Lower lobe of right lung (tissue), 2 donors: ENCODE measurements at regions not wholly inside any gene's neighbourhood (a gene's known extent, or its start where the extent isn't known, plus 50 kb on each side); places are given as distances from the start of the nearest gene placed in this dataset.

Experiments
- ATAC-seq, 2 donors: fragments of 200-7000 bp; cut with Tn5 transposase; one replicate each; pipeline ENCODE4 v1.9.1; 2020 to 2022; ENCODE audit warnings: mild to moderate bottlenecking in 2 of 2, moderate library complexity in 2 of 2
- DNase-seq: peaks from one replicate; pipeline ENCODE4 v3.0.0-alpha.2; 2020
- H3K27ac ChIP-seq: fragments of 200-600 bp; one replicate; pipeline ENCODE4 v1.8.0; 2022
- H3K27me3 ChIP-seq: fragments of 200-600 bp; one replicate; pipeline ENCODE4 v1.8.0; 2022; ENCODE audit warnings: low read depth
- H3K36me3 ChIP-seq: fragments of 200-600 bp; one replicate; pipeline ENCODE4 v1.8.0; 2022; ENCODE audit warnings: mild to moderate bottlenecking
- H3K4me1 ChIP-seq: fragments of 200-600 bp; one replicate; pipeline ENCODE4 v1.8.0; 2022
- H3K4me3 ChIP-seq: fragments of 200-600 bp; one replicate; pipeline ENCODE4 v1.8.0; 2022; ENCODE audit warnings: mild to moderate bottlenecking
- H3K9me3 ChIP-seq: fragments of 200-600 bp; one replicate; pipeline ENCODE4 v1.8.0; 2022
- intact Hi-C: fragments of 100-400 bp; cut with DNase I; formaldehyde crosslinking; loops from one replicate; pipeline ENCODE4 v1.11.0; 2022
- TF ChIP-seq, protein P1 (sequence below): fragments of 200-600 bp; IDR thresholded peaks from one replicate; pipeline ENCODE4 v1.8.0; 2022; ENCODE audit warnings: antibody characterized with exemption, mild to moderate bottlenecking
- donor health status: DM: no; HTN: yes; CAD: no; lungs with severe emphysema.

DNA sequence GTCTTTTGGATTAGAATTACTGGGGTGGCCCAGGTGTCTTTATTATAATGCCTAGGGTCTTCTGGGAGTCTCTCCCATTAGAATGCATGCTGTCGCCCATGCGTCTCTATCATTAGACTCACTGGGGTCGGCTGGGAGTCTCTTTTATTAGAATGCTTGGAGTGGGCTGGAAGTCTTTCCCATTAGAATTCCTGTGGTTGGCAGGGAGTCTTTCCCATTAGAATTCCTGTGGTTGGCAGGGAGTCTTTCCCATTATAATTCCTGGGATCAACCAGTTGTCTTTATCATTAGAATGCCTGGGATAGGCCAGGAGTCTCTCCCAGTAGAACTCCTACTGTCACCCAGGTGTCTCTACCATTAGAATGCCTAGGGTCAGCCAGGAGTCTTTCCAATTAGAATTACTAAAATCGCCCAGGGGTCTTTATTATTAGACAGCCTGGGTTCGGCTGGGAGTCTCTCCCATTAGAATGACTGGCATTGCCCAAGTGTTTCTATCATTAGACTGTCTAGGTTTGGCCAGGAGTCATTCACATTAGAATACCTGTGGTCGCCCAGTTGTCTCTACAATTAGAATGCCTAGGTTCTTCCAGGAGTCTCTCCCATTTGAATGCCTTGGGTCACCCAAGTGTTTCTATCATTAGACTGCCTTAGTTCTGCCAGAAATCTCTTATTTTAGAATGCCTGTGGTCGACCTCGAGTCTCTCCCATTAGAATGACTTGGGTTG, 1558.5 kb downstream of the UQCRFS1 start:
- TF ChIP-seq, protein P1, sequence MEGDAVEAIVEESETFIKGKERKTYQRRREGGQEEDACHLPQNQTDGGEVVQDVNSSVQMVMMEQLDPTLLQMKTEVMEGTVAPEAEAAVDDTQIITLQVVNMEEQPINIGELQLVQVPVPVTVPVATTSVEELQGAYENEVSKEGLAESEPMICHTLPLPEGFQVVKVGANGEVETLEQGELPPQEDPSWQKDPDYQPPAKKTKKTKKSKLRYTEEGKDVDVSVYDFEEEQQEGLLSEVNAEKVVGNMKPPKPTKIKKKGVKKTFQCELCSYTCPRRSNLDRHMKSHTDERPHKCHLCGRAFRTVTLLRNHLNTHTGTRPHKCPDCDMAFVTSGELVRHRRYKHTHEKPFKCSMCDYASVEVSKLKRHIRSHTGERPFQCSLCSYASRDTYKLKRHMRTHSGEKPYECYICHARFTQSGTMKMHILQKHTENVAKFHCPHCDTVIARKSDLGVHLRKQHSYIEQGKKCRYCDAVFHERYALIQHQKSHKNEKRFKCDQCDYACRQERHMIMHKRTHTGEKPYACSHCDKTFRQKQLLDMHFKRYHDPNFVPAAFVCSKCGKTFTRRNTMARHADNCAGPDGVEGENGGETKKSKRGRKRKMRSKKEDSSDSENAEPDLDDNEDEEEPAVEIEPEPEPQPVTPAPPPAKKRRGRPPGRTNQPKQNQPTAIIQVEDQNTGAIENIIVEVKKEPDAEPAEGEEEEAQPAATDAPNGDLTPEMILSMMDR, result no peak
- H3K4me3 ChIP-seq, result no peak overlapping the region
- no peaks in the 10 kb centered on the region for H3K36me3 ChIP-seq
- intact Hi-C loops, result no loop called here
- no peak overlapping the region for H3K27ac ChIP-seq
- DNase-seq, result no peak
- H3K4me1 ChIP-seq, result no peaks in the 10 kb centered on the region
- H3K9me3 ChIP-seq, result peaks cover 37% of the 10 kb centered on the region
- ATAC-seq, result no peak
- H3K27me3 ChIP-seq, result no peaks in the 10 kb centered on the region

DNA sequence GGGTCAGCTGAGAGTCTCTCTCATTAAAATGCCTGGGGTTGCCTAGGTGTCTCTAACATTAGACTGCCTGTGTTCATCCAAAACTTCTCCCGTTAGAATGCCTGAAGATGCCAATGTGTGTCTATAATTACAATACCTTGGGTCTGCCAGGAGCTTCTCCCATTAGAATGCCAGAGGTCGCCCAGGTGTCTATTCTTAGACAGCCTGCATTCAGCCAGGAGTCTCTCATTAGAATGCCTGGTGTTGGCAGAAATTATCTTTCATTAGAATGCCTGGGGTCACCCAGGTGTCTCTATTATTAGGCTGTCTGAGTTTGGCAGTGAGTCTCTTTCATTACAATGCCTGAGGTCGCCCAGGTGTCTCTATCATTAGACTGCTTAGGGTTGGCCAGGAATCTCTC, 1560.2 kb downstream of the UQCRFS1 start:
- Histone ChIP-seq H3K4me3 (no peak overlapping the region), H3K27ac (no peak overlapping the region), H3K9me3 (peaks cover 20% of the 10 kb centered on the region), H3K4me1 (no peaks in the 10 kb centered on the region), H3K36me3 (no peaks in the 10 kb centered on the region), H3K27me3 (no peaks in the 10 kb centered on the region)
- ATAC-seq (no peak), DNase-seq (no peak)
- TF ChIP-seq, protein P1, result no peak
- intact Hi-C loops, result no loop called here

DNA sequence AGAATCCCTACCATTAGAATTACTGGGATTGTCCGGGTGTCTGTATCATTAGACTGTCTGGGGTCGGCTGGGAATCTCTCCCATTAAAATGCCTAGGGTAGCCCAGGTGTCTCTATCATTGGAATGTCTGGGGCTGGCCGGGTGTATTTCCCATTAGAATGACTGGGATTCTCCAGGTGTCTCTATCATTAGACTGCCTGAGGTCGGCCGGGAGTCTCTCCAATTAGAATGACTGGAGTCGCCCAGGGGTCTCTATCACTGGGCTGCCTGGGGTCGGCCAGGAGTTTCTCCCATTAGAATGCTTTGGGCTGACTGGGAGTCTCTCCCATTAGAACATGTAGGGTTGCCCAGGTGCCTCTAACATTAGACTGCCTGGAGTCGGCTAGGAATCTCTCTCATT, 1560.7 kb downstream of the UQCRFS1 start:
- Histone ChIP-seq H3K27me3 (no peaks in the 10 kb centered on the region), H3K36me3 (no peaks in the 10 kb centered on the region), H3K4me1 (no peaks in the 10 kb centered on the region), H3K9me3 (peaks cover 18% of the 10 kb centered on the region), H3K4me3 (no peak overlapping the region), H3K27ac (no peak overlapping the region)
- intact Hi-C loops, result no loop called here
- TF ChIP-seq, protein P1, result no peak
- ATAC-seq (no peak), DNase-seq (no peak)

DNA sequence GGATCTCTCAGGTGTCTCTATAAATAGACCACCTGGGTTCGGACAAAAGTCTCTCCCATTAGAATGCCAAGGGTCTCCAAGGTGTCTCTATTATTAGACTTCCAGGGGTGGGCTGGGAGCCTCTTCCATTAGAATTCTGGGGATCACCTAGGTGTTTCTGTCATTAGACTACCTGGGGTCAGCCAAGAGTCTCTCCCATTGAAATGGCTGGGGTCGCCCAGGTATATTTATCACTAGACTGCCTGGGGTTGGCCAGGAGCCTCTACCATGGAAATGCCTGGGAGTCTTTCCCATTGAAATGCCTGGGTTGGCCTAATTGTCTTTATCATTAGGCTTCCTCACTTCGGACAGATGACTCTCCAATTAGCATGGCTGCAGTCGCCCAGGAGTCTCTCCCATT, 1565.5 kb downstream of the UQCRFS1 start:
- ATAC-seq, result no peak
- H3K27me3 ChIP-seq, result no peaks in the 10 kb centered on the region
- no peak overlapping the region for H3K27ac ChIP-seq
- intact Hi-C loops, result no loop called here
- H3K4me3 ChIP-seq, result no peak overlapping the region
- H3K4me1 ChIP-seq, result no peaks in the 10 kb centered on the region
- DNase-seq, result no peak
- H3K9me3 ChIP-seq, result peaks cover 6% of the 10 kb centered on the region
- TF ChIP-seq, protein P1, result no peak
- H3K36me3 ChIP-seq, result no peaks in the 10 kb centered on the region

DNA sequence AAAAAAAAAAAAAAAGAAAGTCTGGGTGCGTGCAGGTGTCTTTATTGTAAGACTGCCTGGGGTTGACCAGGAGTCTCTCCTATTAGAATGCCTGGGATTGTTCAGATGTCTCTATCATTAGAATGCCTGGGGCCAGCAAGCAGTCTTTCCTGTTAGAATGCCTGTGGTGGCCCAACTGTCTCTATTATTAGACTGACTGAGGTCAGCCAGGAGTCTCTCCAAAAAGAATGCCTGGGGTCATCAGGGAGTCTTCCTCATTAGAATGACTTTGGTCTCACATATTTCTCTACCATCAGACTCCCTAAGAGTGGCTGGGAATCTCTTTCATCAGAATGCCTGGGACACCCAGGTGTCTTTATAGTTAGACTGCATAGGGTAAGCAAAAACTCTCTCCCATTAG, 1577.5 kb downstream of the UQCRFS1 start:
- Histone ChIP-seq H3K4me1 (no peaks in the 10 kb centered on the region), H3K36me3 (no peaks in the 10 kb centered on the region), H3K27me3 (no peaks in the 10 kb centered on the region), H3K27ac (no peak overlapping the region), H3K9me3 (peaks cover 26% of the 10 kb centered on the region), H3K4me3 (no peak overlapping the region)
- DNase-seq (no peak), ATAC-seq (no peak)
- intact Hi-C loops, result no loop called here
- TF ChIP-seq, protein P1, result no peak
